NB4 (cell line): ENCODE measurements at regions not wholly inside any gene's neighbourhood (a gene's known extent, or its start where the extent isn't known, plus 50 kb on each side); places are given as distances from the start of the nearest gene placed in this dataset.

Experiments
- DNase-seq: peaks from one replicate; pipeline ENCODE4 v3.0.0; 2010; ENCODE audit warnings: low read depth
- H3K4me3 ChIP-seq: one replicate; pipeline ENCODE4 v1.5.1; 2011; ENCODE audit warnings: mild to moderate bottlenecking, low read depth, low read length, moderate library complexity
- MYC ChIP-seq: IDR thresholded peaks from 2 replicates; pipeline ENCODE4 v1.6.1; 2011; ENCODE audit warnings: low read depth, low read length
- POLR2A ChIP-seq: IDR thresholded peaks from 2 replicates; pipeline ENCODE4 v1.6.1; 2011; ENCODE audit warnings: mild to moderate bottlenecking; ENCODE audit not compliant: insufficient read length; ENCODE audit errors: extremely low read depth
- TF ChIP-seq, protein P1 (sequence below): IDR thresholded peaks from one replicate; pipeline ENCODE4 v1.5.1; 2012; ENCODE audit warnings: low read depth, low read length
- TF ChIP-seq, protein P2 (sequence below): IDR thresholded peaks from 2 replicates; pipeline ENCODE4 v1.6.1; 2011; ENCODE audit warnings: low read depth, low read length

DNA sequence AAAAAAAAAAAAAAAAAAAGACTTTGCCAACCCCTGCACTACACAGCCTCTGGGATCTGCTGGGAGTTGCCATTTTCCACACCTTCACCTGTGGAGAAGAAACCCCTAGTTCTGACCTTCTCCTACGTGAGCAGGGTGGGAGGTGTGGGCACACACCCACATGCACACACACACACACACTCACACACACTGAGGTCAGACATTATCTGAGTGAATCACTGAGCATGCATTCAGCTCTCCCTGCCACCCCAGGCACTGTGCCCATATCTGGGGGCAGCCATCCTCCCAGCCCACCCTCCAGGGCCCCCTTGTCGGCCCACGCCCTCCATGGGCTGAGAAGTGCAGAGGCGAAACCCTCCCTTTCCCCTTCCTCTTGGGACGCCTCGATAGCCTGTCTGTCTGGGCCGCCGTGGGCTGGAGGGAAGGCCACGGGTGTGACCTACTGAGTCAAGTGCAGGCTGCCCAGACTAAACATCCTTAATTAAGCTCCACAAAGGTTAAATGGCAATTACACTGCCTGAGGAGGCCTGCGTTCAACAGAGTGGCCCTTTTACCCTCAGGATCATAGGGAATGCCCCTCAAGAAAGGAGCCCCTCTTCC lies 143.8 kb downstream of the C16orf95 start:
- DNase-seq = no peak
- TF ChIP-seq, protein P1, sequence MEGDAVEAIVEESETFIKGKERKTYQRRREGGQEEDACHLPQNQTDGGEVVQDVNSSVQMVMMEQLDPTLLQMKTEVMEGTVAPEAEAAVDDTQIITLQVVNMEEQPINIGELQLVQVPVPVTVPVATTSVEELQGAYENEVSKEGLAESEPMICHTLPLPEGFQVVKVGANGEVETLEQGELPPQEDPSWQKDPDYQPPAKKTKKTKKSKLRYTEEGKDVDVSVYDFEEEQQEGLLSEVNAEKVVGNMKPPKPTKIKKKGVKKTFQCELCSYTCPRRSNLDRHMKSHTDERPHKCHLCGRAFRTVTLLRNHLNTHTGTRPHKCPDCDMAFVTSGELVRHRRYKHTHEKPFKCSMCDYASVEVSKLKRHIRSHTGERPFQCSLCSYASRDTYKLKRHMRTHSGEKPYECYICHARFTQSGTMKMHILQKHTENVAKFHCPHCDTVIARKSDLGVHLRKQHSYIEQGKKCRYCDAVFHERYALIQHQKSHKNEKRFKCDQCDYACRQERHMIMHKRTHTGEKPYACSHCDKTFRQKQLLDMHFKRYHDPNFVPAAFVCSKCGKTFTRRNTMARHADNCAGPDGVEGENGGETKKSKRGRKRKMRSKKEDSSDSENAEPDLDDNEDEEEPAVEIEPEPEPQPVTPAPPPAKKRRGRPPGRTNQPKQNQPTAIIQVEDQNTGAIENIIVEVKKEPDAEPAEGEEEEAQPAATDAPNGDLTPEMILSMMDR = no peak
- TF ChIP-seq MYC (no peak), POLR2A (no peak)
- TF ChIP-seq, protein P2, sequence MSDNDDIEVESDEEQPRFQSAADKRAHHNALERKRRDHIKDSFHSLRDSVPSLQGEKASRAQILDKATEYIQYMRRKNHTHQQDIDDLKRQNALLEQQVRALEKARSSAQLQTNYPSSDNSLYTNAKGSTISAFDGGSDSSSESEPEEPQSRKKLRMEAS = no peak
- no peak overlapping the region for H3K4me3 ChIP-seq

DNA sequence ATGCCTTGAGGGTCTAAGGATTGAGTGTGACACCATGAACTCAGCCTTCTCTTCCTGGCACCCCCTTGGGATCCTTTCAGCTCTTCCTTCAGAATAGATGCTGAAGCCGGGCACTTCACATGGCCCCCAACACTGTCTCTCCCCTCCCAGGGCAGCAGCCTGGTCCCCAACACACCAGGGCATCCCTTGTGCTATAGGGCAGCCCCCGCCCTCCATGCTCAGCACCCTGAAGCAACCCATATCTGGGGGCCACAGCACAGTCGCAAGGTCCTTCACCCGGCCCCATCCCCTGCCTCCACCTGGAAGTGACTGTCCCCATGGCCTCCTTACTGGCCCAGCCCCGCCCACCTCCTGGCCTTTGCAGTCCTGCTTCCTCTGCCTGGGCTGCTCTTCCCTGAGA lies 143.1 kb downstream of the C16orf95 start:
- TF ChIP-seq, protein P1 = no peak
- TF ChIP-seq, protein P2 = no peak
- TF ChIP-seq MYC (no peak), POLR2A (no peak)
- H3K4me3 ChIP-seq = no peak overlapping the region
- no peak for DNase-seq

DNA sequence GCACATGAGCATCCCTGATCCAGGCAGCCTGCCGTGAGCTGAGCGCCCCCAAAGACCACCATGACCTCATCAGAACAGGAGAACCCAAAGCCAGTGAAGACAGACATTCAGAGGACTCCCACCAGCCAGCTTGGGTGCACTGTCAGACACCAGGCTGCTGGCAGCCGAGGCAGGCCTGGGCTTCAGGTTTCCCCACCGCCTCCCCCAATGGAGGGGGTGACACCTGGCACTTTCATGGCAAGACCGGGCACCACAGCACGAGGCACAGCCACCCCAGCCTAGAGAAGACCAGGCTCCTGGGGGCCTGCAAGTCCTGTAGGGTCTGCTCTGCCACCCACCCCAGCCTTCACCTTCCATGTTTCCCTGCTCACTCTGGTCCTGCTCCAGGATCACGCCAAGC lies 140.5 kb downstream of the C16orf95 start:
- no peak for DNase-seq
- TF ChIP-seq POLR2A (no peak), MYC (no peak)
- TF ChIP-seq, protein P1 = no peak
- TF ChIP-seq, protein P2 = no peak
- H3K4me3 ChIP-seq = no peak overlapping the region

DNA sequence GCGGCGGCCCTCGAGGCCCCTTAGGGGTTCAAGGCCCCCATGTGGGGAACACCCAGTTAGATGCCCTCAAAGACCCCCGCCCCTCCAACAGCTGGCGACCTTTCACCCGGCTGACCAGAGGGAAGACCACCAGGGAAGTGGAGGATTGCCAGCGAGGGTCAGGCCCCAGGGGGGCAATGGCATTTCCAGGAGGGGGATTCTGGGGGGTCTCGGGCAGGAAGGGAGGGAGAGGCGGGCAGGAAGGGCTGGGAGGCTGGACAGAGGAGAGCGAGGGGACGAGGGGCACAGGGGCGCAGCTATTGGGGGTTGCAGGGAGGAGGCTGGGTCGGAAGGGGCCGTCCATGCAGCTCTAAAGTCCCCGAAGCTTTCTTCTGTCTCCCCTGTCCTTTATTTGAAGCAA lies 139.5 kb downstream of the C16orf95 start:
- no peak for DNase-seq
- no peak overlapping the region for H3K4me3 ChIP-seq

DNA sequence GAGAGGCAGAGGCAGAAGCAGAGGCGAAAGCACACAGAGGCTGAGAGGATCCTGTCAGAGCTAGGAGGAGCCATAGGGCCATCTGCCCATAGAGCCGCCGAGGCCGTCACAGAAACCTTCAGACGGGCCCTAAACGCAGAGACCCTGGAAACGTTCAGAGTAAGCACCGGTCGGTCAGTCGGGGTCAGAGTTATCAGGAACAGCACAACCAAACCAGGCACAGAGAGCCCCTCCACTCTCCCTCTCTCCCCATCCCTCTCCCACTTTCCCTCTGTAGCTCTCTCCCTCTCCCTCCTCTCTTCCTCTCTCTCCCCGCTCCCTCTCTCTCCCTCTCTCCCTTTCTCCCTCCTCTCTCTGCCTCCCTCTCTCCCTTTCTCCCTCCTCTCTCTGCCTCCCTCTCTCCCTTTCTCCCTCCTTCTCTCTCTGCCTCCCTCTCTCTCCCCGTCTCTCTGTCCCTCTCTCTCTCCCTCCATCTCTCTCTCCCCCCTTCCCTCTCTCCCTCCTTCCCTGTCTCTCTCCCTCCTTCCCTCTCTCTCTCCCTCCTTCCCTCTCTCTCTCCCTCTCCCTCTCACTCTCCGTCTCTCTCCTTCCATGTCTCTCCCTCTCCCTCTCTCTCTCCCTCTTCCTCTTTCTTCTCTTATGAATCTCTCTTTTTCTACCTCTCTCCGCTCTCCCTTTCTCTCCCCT lies 138.9 kb downstream of the C16orf95 start:
- TF ChIP-seq, protein P2 = no peak
- TF ChIP-seq POLR2A (no peak), MYC (no peak)
- TF ChIP-seq, protein P1 = no peak
- H3K4me3 ChIP-seq = no peak overlapping the region
- no peak for DNase-seq

More for the DNA sequence above, 139.5 kb downstream of the C16orf95 start:
- TF ChIP-seq, protein P2 = no peak
- TF ChIP-seq, protein P1 = no peak
- no peak for TF ChIP-seq MYC
- no peak for TF ChIP-seq POLR2A
